H1 (cell line): ENCODE measurements at regions not wholly inside any gene's neighbourhood (a gene's known extent, or its start where the extent isn't known, plus 50 kb on each side); places are given as distances from the start of the nearest gene placed in this dataset.

ENCODE experiments used
- CTCF ChIA-PET: fragments of 300-600 bp; sonication (Branson Sonifier 250); formaldehyde crosslinking; loops from one replicate; lab custom pipeline; 2021; ENCODE audit not compliant: partially characterized antibody; lab: Charles Lee
- POLR2A ChIA-PET: fragments of 300-600 bp; sonication (Branson Sonifier 250); formaldehyde crosslinking; loops from one replicate; lab custom pipeline; 2021; ENCODE audit warnings: inconsistent platforms; ENCODE audit not compliant: partially characterized antibody; lab: Charles Lee
- DNase-seq, 2 experiments: peaks; one replicate each; pipeline versions ENCODE4 v3.0.0 to v3.0.0-alpha.2; 2010 to 2022; ENCODE audit warnings: low spot score in 2 of 2, low read depth in 1 of 2, mixed read lengths in 1 of 2
- FAIRE-seq: peaks from 2 replicates; lab custom pipeline; 2011; peaks lifted over from hg19 to GRCh38; lab: Jason Lieb, UNC
- H2AFZ ChIP-seq: 2 replicates; pipeline ENCODE4 v1.8.1; 2012; ENCODE audit warnings: low read length, inconsistent platforms
- H2AK5ac ChIP-seq: 2 replicates; pipeline ENCODE4 v1.6.1; 2013; ENCODE audit warnings: low read depth, low read length
- H2BK120ac ChIP-seq: replicated peaks from 2 replicates; pipeline ENCODE3; 2013; ENCODE audit warnings: low read depth, low read length, inconsistent platforms
- H2BK12ac ChIP-seq: 2 replicates; pipeline ENCODE4 v1.6.1; 2013; ENCODE audit warnings: low read depth, low read length
- H2BK15ac ChIP-seq: 2 replicates; pipeline ENCODE4 v1.6.1; 2013; ENCODE audit warnings: low read length
- H2BK20ac ChIP-seq: 2 replicates; pipeline ENCODE4 v1.6.1; 2013; ENCODE audit warnings: low read length
- H2BK5ac ChIP-seq: 2 replicates; pipeline ENCODE4 v1.6.1; 2013; ENCODE audit warnings: low read depth, low read length
- H3K14ac ChIP-seq: 2 replicates; pipeline ENCODE4 v1.6.1; 2013; ENCODE audit warnings: inconsistent platforms; ENCODE audit not compliant: insufficient read length
- H3K18ac ChIP-seq: 2 replicates; pipeline ENCODE4 v1.6.1; 2013; ENCODE audit warnings: low read length; ENCODE audit errors: extremely low read depth
- H3K23ac ChIP-seq: 2 replicates; pipeline ENCODE4 v1.6.1; 2013; ENCODE audit warnings: inconsistent platforms; ENCODE audit not compliant: insufficient read length
- H3K23me2 ChIP-seq: 2 replicates; pipeline ENCODE4 v1.6.1; 2013; ENCODE audit warnings: low read depth, low read length
- H3K27ac ChIP-seq: 2 replicates; pipeline ENCODE4 v1.6.1; 2011; ENCODE audit warnings: low read depth, low read length, inconsistent platforms
- H3K27me3 ChIP-seq, 4 experiments: replicated peaks in 1 of 4; 1 replicate in 1 of 4; 2 replicates in 3 of 4; pipeline versions ENCODE4 v1.6.1 to v1.8.1; 2011 to 2013; ENCODE audit warnings: low read length in 3 of 4, mild to moderate bottlenecking in 3 of 4, inconsistent platforms in 2 of 4, mixed read lengths in 2 of 4, moderate library complexity in 1 of 4; ENCODE audit not compliant: control insufficient read depth in 3 of 4, insufficient read depth in 3 of 4; ENCODE audit errors: extremely low read depth in 1 of 4
- H3K36me3 ChIP-seq, 4 experiments: 2 replicates each; pipeline versions ENCODE4 v1.6.1 to v1.8.1; 2011 to 2013; ENCODE audit warnings: mild to moderate bottlenecking in 4 of 4, low read length in 3 of 4, moderate library complexity in 2 of 4, control low read depth in 1 of 4, inconsistent platforms in 1 of 4; ENCODE audit not compliant: insufficient read depth in 4 of 4, control insufficient read depth in 2 of 4
- H3K4ac ChIP-seq: replicated peaks from 2 replicates; pipeline ENCODE3; 2013; ENCODE audit warnings: low read length, low read depth, mixed read lengths, inconsistent platforms; ENCODE audit not compliant: insufficient read length
- H3K4me1 ChIP-seq, 4 experiments: replicated peaks in 1 of 4; 1 replicate in 1 of 4; 2 replicates in 3 of 4; pipeline versions ENCODE4 v1.6.1 to v1.8.1; 2011 to 2013; ENCODE audit warnings: low read length in 3 of 4, inconsistent platforms in 2 of 4, mixed read lengths in 1 of 4; ENCODE audit not compliant: insufficient read depth in 4 of 4, control insufficient read depth in 3 of 4
- H3K4me2 ChIP-seq, 2 experiments: 2 replicates each; pipeline versions ENCODE4 v1.6.1 to v1.8.1; 2011 to 2013; ENCODE audit warnings: low read depth in 2 of 2, low read length in 2 of 2, control low read depth in 1 of 2, inconsistent platforms in 1 of 2, mild to moderate bottlenecking in 1 of 2; ENCODE audit not compliant: insufficient read depth in 1 of 2
- H3K4me3 ChIP-seq, 4 experiments: fragments of 200-600, 300-600 bp in 1 of 4; sonication (generic), shearing (Covaris generic), sonication (Bioruptor Twin) in 1 of 4; 2 replicates each; pipeline versions ENCODE4 v1.5.1 to v1.8.1; 2011 to 2016; ENCODE audit warnings: low read length in 4 of 4, low read depth in 3 of 4, control low read depth in 2 of 4, inconsistent platforms in 2 of 4, mild to moderate bottlenecking in 2 of 4, mixed read lengths in 1 of 4, moderate library complexity in 1 of 4; ENCODE audit not compliant: insufficient read depth in 2 of 4; ENCODE audit errors: extremely low read depth in 1 of 4
- H3K56ac ChIP-seq: replicated peaks from 2 replicates; pipeline ENCODE3; 2013; ENCODE audit warnings: low read depth, mild to moderate bottlenecking, mixed read lengths, low read length, inconsistent platforms; ENCODE audit not compliant: insufficient read length
- H3K79me1 ChIP-seq: 2 replicates; pipeline ENCODE4 v1.6.1; 2013; ENCODE audit warnings: low read depth, low read length, control low read depth
- H3K79me2 ChIP-seq, 2 experiments: 2 replicates each; pipeline versions ENCODE4 v1.6.1 to v1.8.1; 2012 to 2013; ENCODE audit warnings: low read length in 2 of 2, mild to moderate bottlenecking in 2 of 2, inconsistent platforms in 1 of 2; ENCODE audit not compliant: insufficient read depth in 2 of 2, control insufficient read depth in 1 of 2
- H3K9ac ChIP-seq, 4 experiments: replicated peaks in 1 of 4; 1 replicate in 1 of 4; 2 replicates in 3 of 4; pipeline versions ENCODE4 v1.6.1 to v1.8.1; 2011 to 2013; ENCODE audit warnings: low read depth in 3 of 4, low read length in 3 of 4, control low read depth in 2 of 4, mild to moderate bottlenecking in 2 of 4, moderate library complexity in 2 of 4, inconsistent platforms in 1 of 4; ENCODE audit errors: extremely low read depth in 1 of 4
- H3K9me3 ChIP-seq, 2 experiments: 2 replicates each; pipeline versions ENCODE4 v1.6.1 to v1.8.1; 2012 to 2013; ENCODE audit warnings: mild to moderate bottlenecking in 2 of 2, moderate library complexity in 2 of 2, control low read depth in 1 of 2, inconsistent platforms in 1 of 2, low read depth in 1 of 2, low read length in 1 of 2, mixed read lengths in 1 of 2; ENCODE audit not compliant: insufficient read depth in 2 of 2
- H4K20me1 ChIP-seq, 2 experiments: replicated peaks in 1 of 2; 2 replicates each; pipeline versions ENCODE3 to v1.8.1; 2011 to 2013; ENCODE audit warnings: inconsistent platforms in 2 of 2, low read length in 2 of 2, mild to moderate bottlenecking in 1 of 2; ENCODE audit not compliant: insufficient read depth in 2 of 2, control insufficient read depth in 1 of 2
- H4K5ac ChIP-seq: 2 replicates; pipeline ENCODE4 v1.6.1; 2013; ENCODE audit warnings: low read length, low read depth, mixed read lengths, inconsistent platforms; ENCODE audit not compliant: insufficient read length
- H4K8ac ChIP-seq: 2 replicates; pipeline ENCODE4 v1.8.0; 2013; ENCODE audit warnings: mild to moderate bottlenecking, moderate library complexity, low read length, inconsistent platforms; ENCODE audit not compliant: insufficient read depth; ENCODE audit errors: extremely low read depth
- H4K91ac ChIP-seq: replicated peaks from 2 replicates; pipeline ENCODE3; 2013; ENCODE audit warnings: low read length, mixed read lengths, inconsistent platforms; ENCODE audit not compliant: insufficient read length
- KDM1A ChIP-seq: fragments of 200-600, 300-600 bp; sonication (generic); IDR thresholded peaks from 2 replicates; pipeline ENCODE4 v1.7.1; 2016; ENCODE audit warnings: mild to moderate bottlenecking, low read length, borderline replicate concordance
- WGBS, 2 experiments: shearing (Covaris generic) in 1 of 2; methylation state at CpG; one replicate each; pipeline versions ENCODE4 v1.1.6 to v1.1.7; 2013 to 2015; ENCODE audit warnings: low lambda C conversion rate in 2 of 2, mixed read lengths in 2 of 2, inconsistent platforms in 1 of 2, low coverage in 1 of 2, missing lambda C conversion rate in 1 of 2; ENCODE audit not compliant: insufficient replicate concordance in 2 of 2, insufficient coverage in 1 of 2, insufficient read length in 1 of 2; ENCODE audit errors: extremely low coverage in 1 of 2, missing lambda C conversion rate in 1 of 2; 5-methylcytosine and 5-hydroxymethylcytosine counted together

- WGBS, 2 experiments = 86% methylated on average over 2 of the region's 2 CpGs; no CpG with 5 or more reads in 1 of the 2 experiments
- Histone ChIP-seq H3K56ac (no peak overlapping the region), H2AFZ (no peak overlapping the region), H3K79me1 (no peaks in the 10 kb centered on the region), H4K20me1 (no peaks in the 10 kb centered on the region), H2BK120ac (no peak overlapping the region), H3K27ac (no peak overlapping the region), H3K4me2 (no peak overlapping the region), H3K4ac (no peak overlapping the region), H3K4me1 (peaks cover 0 to 3% (median 0%) of the 10 kb centered on the region in 4 experiments; a peak in 1 of 7 replicates), H2BK15ac (no peak overlapping the region), H2BK12ac (no peak overlapping the region), H3K23me2 (no peaks in the 10 kb centered on the region), H3K9me3 (peaks cover 11 to 12% of the 10 kb centered on the region in 2 experiments), H3K4me3 (no peak overlapping the region), H3K36me3 (no peaks in the 10 kb centered on the region), H2BK5ac (no peak overlapping the region), H3K23ac (no peak overlapping the region), H3K18ac (no peak overlapping the region), H2BK20ac (no peak overlapping the region), H3K14ac (no peak overlapping the region), H4K5ac (no peak overlapping the region), H4K91ac (no peak overlapping the region), H2AK5ac (no peak overlapping the region), H3K9ac (no peak overlapping the region), H3K79me2 (no peaks in the 10 kb centered on the region), H4K8ac (no peak overlapping the region), H3K27me3 (no peaks in the 10 kb centered on the region)
- DNase-seq (no peak), FAIRE-seq (no peak)
- CTCF ChIA-PET = interaction anchor here (0.8 kb wide), 1 partner anchor 117 kb away, joined by 3 read pairs; no protein-coding TSS in a partner anchor
- POLR2A ChIA-PET = no interaction called here
- TF ChIP-seq KDM1A = no peak
These were observed 404.3 kb downstream of the PID1 start for GRCh38 chr2:228866781-228867180.
